H9 (cell line): ENCODE measurements at regions not wholly inside any gene's neighbourhood (a gene's known extent, or its start where the extent isn't known, plus 50 kb on each side); places are given as distances from the start of the nearest gene placed in this dataset.

Experiments
- DNase-seq: peaks from one replicate; pipeline ENCODE4 v3.0.0-alpha.2; 2017
- H2AFZ ChIP-seq: one replicate; pipeline ENCODE4 v1.6.1; 2013; ENCODE audit warnings: mild to moderate bottlenecking, low read length, control low read depth, moderate library complexity
- H2AK5ac ChIP-seq: 2 replicates; pipeline ENCODE4 v1.6.1; 2013; ENCODE audit warnings: low read length, control low read depth, mixed read lengths; ENCODE audit not compliant: insufficient read length
- H2BK120ac ChIP-seq: one replicate; pipeline ENCODE4 v1.6.1; 2013; ENCODE audit warnings: low read depth, mild to moderate bottlenecking, low read length, control low read depth, inconsistent platforms; ENCODE audit not compliant: poor library complexity, severe bottlenecking
- H2BK12ac ChIP-seq: 2 replicates; pipeline ENCODE4 v1.6.1; 2013; ENCODE audit warnings: low read length, control low read depth, mixed read lengths, low read depth; ENCODE audit not compliant: insufficient read length
- H2BK15ac ChIP-seq: 2 replicates; pipeline ENCODE4 v1.6.1; 2013; ENCODE audit warnings: low read depth, low read length, control low read depth
- H2BK20ac ChIP-seq: one replicate; pipeline ENCODE4 v1.6.1; 2013; ENCODE audit warnings: low read depth, mild to moderate bottlenecking, low read length, control low read depth, inconsistent platforms; ENCODE audit not compliant: poor library complexity, severe bottlenecking
- H2BK5ac ChIP-seq: 2 replicates; pipeline ENCODE4 v1.6.1; 2013; ENCODE audit warnings: low read length, control low read depth, mixed read lengths; ENCODE audit not compliant: insufficient read length
- H3K14ac ChIP-seq: 2 replicates; pipeline ENCODE4 v1.6.1; 2013; ENCODE audit warnings: low read length, control low read depth; ENCODE audit not compliant: insufficient read depth
- H3K18ac ChIP-seq: 2 replicates; pipeline ENCODE4 v1.6.1; 2013; ENCODE audit warnings: low read depth, mild to moderate bottlenecking, mixed read lengths, low read length, control low read depth; ENCODE audit not compliant: insufficient read length
- H3K23ac ChIP-seq: 2 replicates; pipeline ENCODE4 v1.6.1; 2013; ENCODE audit warnings: low read length, control low read depth, mixed read lengths, low read depth; ENCODE audit not compliant: insufficient read length
- H3K23me2 ChIP-seq: 2 replicates; pipeline ENCODE4 v1.6.1; 2013; ENCODE audit warnings: low read depth, mild to moderate bottlenecking, mixed read lengths, low read length, control low read depth; ENCODE audit not compliant: insufficient read length, poor library complexity, severe bottlenecking
- H3K27ac ChIP-seq: 2 replicates; pipeline ENCODE4 v1.5.1; 2013; ENCODE audit warnings: low read length, control low read depth, mixed read lengths, low read depth; ENCODE audit not compliant: insufficient read length
- H3K27me3 ChIP-seq: 2 replicates; pipeline ENCODE4 v1.6.1; 2013; ENCODE audit warnings: low read length, control low read depth, inconsistent platforms; ENCODE audit not compliant: insufficient read depth
- H3K4ac ChIP-seq: 2 replicates; pipeline ENCODE4 v1.6.1; 2013; ENCODE audit warnings: low read depth, mild to moderate bottlenecking, control low read depth, inconsistent platforms, low read length, moderate library complexity
- H3K4me1 ChIP-seq: 2 replicates; pipeline ENCODE4 v1.6.1; 2013; ENCODE audit warnings: low read length, control low read depth, inconsistent platforms; ENCODE audit not compliant: insufficient read depth
- H3K4me2 ChIP-seq: 2 replicates; pipeline ENCODE4 v1.6.1; 2013; ENCODE audit warnings: low read length, control low read depth, mixed read lengths; ENCODE audit not compliant: insufficient read length, insufficient read depth
- H3K56ac ChIP-seq: 2 replicates; pipeline ENCODE4 v1.6.1; 2013; ENCODE audit warnings: low read depth, mild to moderate bottlenecking, mixed read lengths, low read length, control low read depth; ENCODE audit not compliant: insufficient read length
- H3K79me1 ChIP-seq: 2 replicates; pipeline ENCODE4 v1.6.1; 2013; ENCODE audit warnings: low read depth, mild to moderate bottlenecking, moderate library complexity, low read length, control low read depth, inconsistent platforms; ENCODE audit not compliant: insufficient read depth, poor library complexity, severe bottlenecking
- H3K79me2 ChIP-seq: 2 replicates; pipeline ENCODE4 v1.6.1; 2013; ENCODE audit warnings: low read length, control low read depth, inconsistent platforms; ENCODE audit not compliant: insufficient read depth
- H3K9ac ChIP-seq: 2 replicates; pipeline ENCODE4 v1.6.1; 2013; ENCODE audit warnings: low read length, control low read depth, mixed read lengths; ENCODE audit not compliant: insufficient read length; ENCODE audit errors: extremely low read depth
- H3K9me3 ChIP-seq: one replicate; pipeline ENCODE4 v1.6.1; 2013; ENCODE audit warnings: low read depth, low read length, inconsistent platforms; ENCODE audit not compliant: control insufficient read depth
- H3T11ph ChIP-seq: one replicate; pipeline ENCODE4 v1.6.1; 2013; ENCODE audit warnings: mild to moderate bottlenecking, low read length, control low read depth, inconsistent platforms
- H4K20me1 ChIP-seq: one replicate; pipeline ENCODE4 v1.6.1; 2013; ENCODE audit not compliant: control insufficient read depth, insufficient read length, insufficient read depth
- H4K5ac ChIP-seq: 2 replicates; pipeline ENCODE4 v1.6.1; 2013; ENCODE audit warnings: low read depth, mild to moderate bottlenecking, mixed read lengths, low read length, control low read depth; ENCODE audit not compliant: insufficient read length
- H4K8ac ChIP-seq: replicated peaks from 2 replicates; pipeline ENCODE4 v1.6.1; 2013; ENCODE audit warnings: low read length, control low read depth, mixed read lengths, low read depth; ENCODE audit not compliant: insufficient read length
- H4K91ac ChIP-seq: 2 replicates; pipeline ENCODE4 v1.6.1; 2013; ENCODE audit warnings: low read depth, mild to moderate bottlenecking, moderate library complexity, mixed read lengths, low read length, control low read depth; ENCODE audit not compliant: insufficient read length
- H3K27ac Mint-ChIP-seq, 3 experiments: 2 replicates in 2 of 3; 3 replicates in 1 of 3; pipeline ENCODE4 v1.8.0; 2020 to 2021; ENCODE audit warnings: mixed read lengths in 3 of 3, mild to moderate bottlenecking in 1 of 3, moderate library complexity in 1 of 3
- H3K27me3 Mint-ChIP-seq: 2 replicates; pipeline ENCODE4 v1.8.0; 2021; ENCODE audit warnings: low read depth, mild to moderate bottlenecking, moderate library complexity, mixed read lengths
- H3K36me3 Mint-ChIP-seq, 3 experiments: 2 replicates in 2 of 3; 3 replicates in 1 of 3; pipeline ENCODE4 v1.8.0; 2020 to 2021; ENCODE audit warnings: low read depth in 3 of 3, mixed read lengths in 3 of 3; ENCODE audit not compliant: insufficient read depth in 1 of 3
- H3K4me1 Mint-ChIP-seq, 2 experiments: 2 replicates each; pipeline ENCODE4 v1.8.0; 2020; ENCODE audit warnings: mixed read lengths in 2 of 2
- H3K4me3 Mint-ChIP-seq, 2 experiments: 2 replicates in 1 of 2; 3 replicates in 1 of 2; pipeline ENCODE4 v1.8.0; 2020 to 2021; ENCODE audit warnings: mild to moderate bottlenecking in 2 of 2, mixed read lengths in 2 of 2, moderate library complexity in 1 of 2
- H3K9me3 Mint-ChIP-seq, 2 experiments: 2 replicates in 1 of 2; 3 replicates in 1 of 2; pipeline ENCODE4 v1.8.0; 2020; ENCODE audit warnings: mild to moderate bottlenecking in 2 of 2, mixed read lengths in 2 of 2, moderate library complexity in 1 of 2
- WGBS: extraction: QIAGEN DNeasy Blood & Tissue Kit; methylation state at CpG from one replicate; pipeline ENCODE4 v1.1.7; 2013; ENCODE audit warnings: missing lambda C conversion rate, low lambda C conversion rate, mixed read lengths; ENCODE audit not compliant: insufficient read length; ENCODE audit errors: extremely low coverage; 5-methylcytosine and 5-hydroxymethylcytosine counted together
- TF ChIP-seq, protein P1 (sequence below): fragments of 200-600 bp; sonication (generic); conservative IDR thresholded peaks from 3 replicates; pipeline ENCODE4 v1.8.0; 2021; ENCODE audit warnings: antibody characterized with exemption, mild to moderate bottlenecking

DNA sequence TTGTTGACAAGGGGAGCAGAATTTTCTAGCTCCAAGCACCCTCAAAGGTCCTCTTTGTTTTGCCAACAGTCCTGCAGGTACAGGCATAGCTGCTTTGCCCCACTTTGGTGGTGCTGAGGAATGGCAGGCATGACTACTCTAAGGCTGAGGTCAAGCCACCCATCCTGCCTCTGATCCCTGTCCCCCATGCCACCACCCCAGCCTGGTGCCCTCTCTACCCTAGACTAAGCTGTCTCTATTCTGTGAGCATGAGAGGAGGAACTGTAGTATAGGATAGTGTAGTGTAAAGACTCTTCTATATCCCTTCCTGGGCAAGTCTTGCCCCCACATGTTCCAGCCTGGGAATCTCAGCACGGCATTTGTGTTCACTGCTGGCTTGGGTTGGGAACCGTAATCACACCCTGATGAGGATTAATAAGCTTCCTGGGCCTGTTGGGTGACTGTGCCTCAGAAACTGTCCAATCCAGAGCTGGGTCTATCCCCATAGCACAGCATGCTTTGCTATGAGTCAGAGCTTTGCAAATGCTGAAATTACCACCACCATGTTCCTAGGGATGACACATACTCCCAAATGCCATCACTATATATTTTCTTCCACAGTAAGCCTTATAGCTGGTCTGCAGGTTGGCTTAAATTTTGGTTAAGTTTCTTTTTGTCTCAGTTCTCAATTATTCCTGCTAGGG is 105.7 kb upstream of the PPP2R5A start:
- Histone ChIP-seq H3K9me3 (no peaks in the 10 kb centered on the region), H2BK12ac (no peak overlapping the region), H3K27ac (no peak overlapping the region), H3K79me1 (no peaks in the 10 kb centered on the region), H3K4ac (no peak overlapping the region), H3K56ac (no peak overlapping the region), H2AFZ (no peak overlapping the region), H2BK15ac (no peak overlapping the region), H4K8ac (no peak overlapping the region), H4K5ac (no peak overlapping the region), H4K91ac (no peak overlapping the region), H3K4me2 (no peak overlapping the region), H3K14ac (no peak overlapping the region), H2BK5ac (no peak overlapping the region), H2AK5ac (no peak overlapping the region), H2BK120ac (no peak overlapping the region), H3K9ac (no peak overlapping the region), H4K20me1 (no peaks in the 10 kb centered on the region), H3K27me3 (no peaks in the 10 kb centered on the region), H3K18ac (no peak overlapping the region), H3K4me1 (no peaks in the 10 kb centered on the region), H3K23ac (no peak overlapping the region), H2BK20ac (no peak overlapping the region), H3K23me2 (no peaks in the 10 kb centered on the region), H3K79me2 (no peaks in the 10 kb centered on the region), H3T11ph (no peak overlapping the region)
- Mint-ChIP-seq H3K4me3 (no peak overlapping the region), H3K27me3 (peaks cover 1% of the 10 kb centered on the region; the same call in 1 of the 2 replicates), H3K9me3 (no peaks in the 10 kb centered on the region; a peak in 1 of 5 replicates), H3K36me3 (no peaks in the 10 kb centered on the region), H3K4me1 (no peaks in the 10 kb centered on the region), H3K27ac (no peak overlapping the region; a peak in 1 of 7 replicates)
- TF ChIP-seq, protein P1, sequence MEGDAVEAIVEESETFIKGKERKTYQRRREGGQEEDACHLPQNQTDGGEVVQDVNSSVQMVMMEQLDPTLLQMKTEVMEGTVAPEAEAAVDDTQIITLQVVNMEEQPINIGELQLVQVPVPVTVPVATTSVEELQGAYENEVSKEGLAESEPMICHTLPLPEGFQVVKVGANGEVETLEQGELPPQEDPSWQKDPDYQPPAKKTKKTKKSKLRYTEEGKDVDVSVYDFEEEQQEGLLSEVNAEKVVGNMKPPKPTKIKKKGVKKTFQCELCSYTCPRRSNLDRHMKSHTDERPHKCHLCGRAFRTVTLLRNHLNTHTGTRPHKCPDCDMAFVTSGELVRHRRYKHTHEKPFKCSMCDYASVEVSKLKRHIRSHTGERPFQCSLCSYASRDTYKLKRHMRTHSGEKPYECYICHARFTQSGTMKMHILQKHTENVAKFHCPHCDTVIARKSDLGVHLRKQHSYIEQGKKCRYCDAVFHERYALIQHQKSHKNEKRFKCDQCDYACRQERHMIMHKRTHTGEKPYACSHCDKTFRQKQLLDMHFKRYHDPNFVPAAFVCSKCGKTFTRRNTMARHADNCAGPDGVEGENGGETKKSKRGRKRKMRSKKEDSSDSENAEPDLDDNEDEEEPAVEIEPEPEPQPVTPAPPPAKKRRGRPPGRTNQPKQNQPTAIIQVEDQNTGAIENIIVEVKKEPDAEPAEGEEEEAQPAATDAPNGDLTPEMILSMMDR: no peak
- no CpG with 5 or more reads among the region's 2 CpGs for WGBS
- DNase-seq: no peak
